ENCODE measurements at regions not wholly inside any gene's neighbourhood (a gene's known extent, or its start where the extent isn't known, plus 50 kb on each side); places are given as distances from the start of the nearest gene placed in this dataset.
A peak's percentile ranks its signal among the peaks of the same experiment; 100 is the strongest.

GRCh38 chr6:170158296-170159021 lies 132.4 kb downstream of the DLL1 start:
- Histone ChIP-seq H3K36me3 (ENCODE audit: insufficient read depth, insufficient read length, low read length) (no peaks in the 10 kb centered on the region), H3K4me1 (ENCODE audit: insufficient read depth, insufficient read length) (peaks cover 9% of the 10 kb centered on the region), H3K4me3 (ENCODE audit: insufficient read length, low read depth) (no peak overlapping the region), H3K9ac (ENCODE audit: insufficient read length, low read depth) (no peak overlapping the region), H3K27me3 (ENCODE audit: insufficient read depth, insufficient read length) (no peaks in the 10 kb centered on the region), H3K9me3 (ENCODE audit: insufficient read depth, low read length) (no peaks in the 10 kb centered on the region)
- TF ChIP-seq SUZ12 (IDR thresholded peaks at IDR 0.05; ENCODE audit: extremely low read depth, insufficient read depth, insufficient read length) (no peak), ZNF274 (IDR thresholded peaks at IDR 0.05; ENCODE audit: low read depth, low read length) (no peak), YY1 (IDR thresholded peaks at IDR 0.05; ENCODE audit: insufficient read depth, insufficient read length) (no peak)
- no peak for DNase-seq (ENCODE audit: low read depth, low spot score)

GRCh38 chr6:170157567-170158218 lies 133.2 kb downstream of the DLL1 start:
- Histone ChIP-seq H3K36me3 (ENCODE audit: insufficient read depth, insufficient read length, low read length) (no peaks in the 10 kb centered on the region), H3K4me1 (ENCODE audit: insufficient read depth, insufficient read length) (peaks cover 13% of the 10 kb centered on the region), H3K4me3 (ENCODE audit: insufficient read length, low read depth) (no peak overlapping the region), H3K9ac (ENCODE audit: insufficient read length, low read depth) (no peak overlapping the region), H3K9me3 (ENCODE audit: insufficient read depth, low read length) (no peaks in the 10 kb centered on the region), H3K27me3 (ENCODE audit: insufficient read depth, insufficient read length) (no peaks in the 10 kb centered on the region)
- no peak for DNase-seq (ENCODE audit: low read depth, low spot score)
- TF ChIP-seq YY1 (IDR thresholded peaks at IDR 0.05; ENCODE audit: insufficient read depth, insufficient read length) (no peak), SUZ12 (IDR thresholded peaks at IDR 0.05; ENCODE audit: extremely low read depth, insufficient read depth, insufficient read length) (no peak)

GRCh38 chr6:170156448-170157375 lies 134.2 kb downstream of the DLL1 start:
- Histone ChIP-seq H3K4me3 (ENCODE audit: insufficient read length, low read depth) (no peak overlapping the region), H3K4me1 (ENCODE audit: insufficient read depth, insufficient read length) (peaks cover 16% of the 10 kb centered on the region), H3K9me3 (ENCODE audit: insufficient read depth, low read length) (no peaks in the 10 kb centered on the region), H3K9ac (ENCODE audit: insufficient read length, low read depth) (no peak overlapping the region), H3K36me3 (ENCODE audit: insufficient read depth, insufficient read length, low read length) (no peaks in the 10 kb centered on the region), H3K27me3 (ENCODE audit: insufficient read depth, insufficient read length) (no peaks in the 10 kb centered on the region)
- no peak for DNase-seq (ENCODE audit: low read depth, low spot score)
- TF ChIP-seq SUZ12 (IDR thresholded peaks at IDR 0.05; ENCODE audit: extremely low read depth, insufficient read depth, insufficient read length) (no peak), YY1 (IDR thresholded peaks at IDR 0.05; ENCODE audit: insufficient read depth, insufficient read length) (no peak), ZNF274 (IDR thresholded peaks at IDR 0.05; ENCODE audit: low read depth, low read length) (no peak)

GRCh38 chr6:170155464-170156196 lies 135.2 kb downstream of the DLL1 start:
- Histone ChIP-seq H3K4me3 (ENCODE audit: insufficient read length, low read depth) (no peak overlapping the region), H3K4me1 (ENCODE audit: insufficient read depth, insufficient read length) (peaks cover 14% of the 10 kb centered on the region), H3K9me3 (ENCODE audit: insufficient read depth, low read length) (no peaks in the 10 kb centered on the region), H3K27me3 (ENCODE audit: insufficient read depth, insufficient read length) (no peaks in the 10 kb centered on the region), H3K36me3 (ENCODE audit: insufficient read depth, insufficient read length, low read length) (no peaks in the 10 kb centered on the region), H3K9ac (ENCODE audit: insufficient read length, low read depth) (no peak overlapping the region)
- TF ChIP-seq YY1 (IDR thresholded peaks at IDR 0.05; ENCODE audit: insufficient read depth, insufficient read length) = no peak
- TF ChIP-seq ZNF274 (IDR thresholded peaks at IDR 0.05; ENCODE audit: low read depth, low read length) = no peak
- TF ChIP-seq SUZ12 (IDR thresholded peaks at IDR 0.05; ENCODE audit: extremely low read depth, insufficient read depth, insufficient read length) = no peak
- DNase-seq (ENCODE audit: low read depth, low spot score) = no peak

- Histone ChIP-seq H3K9me3 (ENCODE audit: insufficient read depth, low read length) (no peaks in the 10 kb centered on the region), H3K4me3 (ENCODE audit: insufficient read length, low read depth) (no peak overlapping the region), H3K36me3 (ENCODE audit: insufficient read depth, insufficient read length, low read length) (no peaks in the 10 kb centered on the region), H3K9ac (ENCODE audit: insufficient read length, low read depth) (peak overlapping the region; percentile 56), H3K27me3 (ENCODE audit: insufficient read depth, insufficient read length) (no peaks in the 10 kb centered on the region), H3K4me1 (ENCODE audit: insufficient read depth, insufficient read length) (peaks cover 13% of the 10 kb centered on the region)
- TF ChIP-seq ZNF274 (IDR thresholded peaks at IDR 0.05; ENCODE audit: low read depth, low read length) = no peak
- TF ChIP-seq YY1 (IDR thresholded peaks at IDR 0.05; ENCODE audit: insufficient read depth, insufficient read length) = no peak
- no peak for TF ChIP-seq SUZ12 (IDR thresholded peaks at IDR 0.05; ENCODE audit: extremely low read depth, insufficient read depth, insufficient read length)
- DNase-seq (ENCODE audit: low read depth, low spot score) = no peak
These were observed 137.2 kb downstream of the DLL1 start for GRCh38 chr6:170153436-170154319.

GRCh38 chr6:170152989-170153388 lies 137.9 kb downstream of the DLL1 start:
- Histone ChIP-seq H3K27me3 (ENCODE audit: insufficient read depth, insufficient read length) (no peaks in the 10 kb centered on the region), H3K9ac (ENCODE audit: insufficient read length, low read depth) (peak overlapping the region; percentile 63), H3K36me3 (ENCODE audit: insufficient read depth, insufficient read length, low read length) (no peaks in the 10 kb centered on the region), H3K4me1 (ENCODE audit: insufficient read depth, insufficient read length) (peaks cover 13% of the 10 kb centered on the region), H3K4me3 (ENCODE audit: insufficient read length, low read depth) (peak overlapping the region; percentile 15), H3K9me3 (ENCODE audit: insufficient read depth, low read length) (no peaks in the 10 kb centered on the region)
- TF ChIP-seq ZNF274 (IDR thresholded peaks at IDR 0.05; ENCODE audit: low read depth, low read length) = no peak
- no peak for TF ChIP-seq YY1 (IDR thresholded peaks at IDR 0.05; ENCODE audit: insufficient read depth, insufficient read length)
- TF ChIP-seq SUZ12 (IDR thresholded peaks at IDR 0.05; ENCODE audit: extremely low read depth, insufficient read depth, insufficient read length) = no peak
- DNase-seq (ENCODE audit: low read depth, low spot score) = peak; percentile 76

All from NT2/D1 (cell line).